ENCODE measurements at regions not wholly inside any gene's neighbourhood (a gene's known extent, or its start where the extent isn't known, plus 50 kb on each side); places are given as distances from the start of the nearest gene placed in this dataset.

DNA sequence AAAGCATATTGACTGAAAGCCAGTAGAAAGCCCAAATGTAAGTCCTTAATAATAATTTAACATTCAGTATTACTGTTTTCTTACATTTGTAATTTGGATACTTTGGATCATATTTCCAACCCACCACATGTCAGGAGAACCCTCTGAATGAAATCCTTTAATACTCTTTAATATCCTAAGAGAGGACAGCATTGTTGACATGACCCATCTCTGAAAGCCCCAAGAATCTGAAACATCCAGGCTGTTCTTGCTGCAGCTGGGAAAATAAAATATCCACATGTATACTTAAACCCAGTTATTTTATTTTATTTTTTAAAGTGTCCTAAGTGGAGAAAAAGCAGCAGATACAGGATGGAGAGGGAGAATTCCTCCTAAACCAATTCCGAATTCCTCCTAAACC is 130.8 kb upstream of the RIPOR2 start:
- DNase-seq (ENCODE audit: low read depth), result peak; percentile 45

DNA sequence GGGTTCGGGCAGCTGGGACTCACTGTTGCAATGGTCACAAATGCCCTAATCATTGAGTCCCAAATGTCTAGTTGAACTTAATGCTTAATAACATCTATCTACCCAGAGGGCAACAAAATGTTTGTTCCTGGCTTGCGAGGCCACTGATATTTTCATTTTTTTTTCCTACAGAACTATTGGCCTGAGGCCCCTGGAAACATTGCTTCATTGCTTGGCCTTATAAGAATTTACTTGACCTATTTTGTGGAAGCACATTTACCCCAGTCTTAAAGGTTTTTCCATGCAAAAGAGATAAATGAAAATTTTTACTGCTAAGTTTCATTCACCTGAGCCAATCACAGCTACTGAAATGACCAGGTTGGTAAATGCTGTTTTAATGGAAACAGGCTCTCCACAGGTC is 133.1 kb upstream of the RIPOR2 start:
- no peak for DNase-seq (ENCODE audit: low read depth)

DNA sequence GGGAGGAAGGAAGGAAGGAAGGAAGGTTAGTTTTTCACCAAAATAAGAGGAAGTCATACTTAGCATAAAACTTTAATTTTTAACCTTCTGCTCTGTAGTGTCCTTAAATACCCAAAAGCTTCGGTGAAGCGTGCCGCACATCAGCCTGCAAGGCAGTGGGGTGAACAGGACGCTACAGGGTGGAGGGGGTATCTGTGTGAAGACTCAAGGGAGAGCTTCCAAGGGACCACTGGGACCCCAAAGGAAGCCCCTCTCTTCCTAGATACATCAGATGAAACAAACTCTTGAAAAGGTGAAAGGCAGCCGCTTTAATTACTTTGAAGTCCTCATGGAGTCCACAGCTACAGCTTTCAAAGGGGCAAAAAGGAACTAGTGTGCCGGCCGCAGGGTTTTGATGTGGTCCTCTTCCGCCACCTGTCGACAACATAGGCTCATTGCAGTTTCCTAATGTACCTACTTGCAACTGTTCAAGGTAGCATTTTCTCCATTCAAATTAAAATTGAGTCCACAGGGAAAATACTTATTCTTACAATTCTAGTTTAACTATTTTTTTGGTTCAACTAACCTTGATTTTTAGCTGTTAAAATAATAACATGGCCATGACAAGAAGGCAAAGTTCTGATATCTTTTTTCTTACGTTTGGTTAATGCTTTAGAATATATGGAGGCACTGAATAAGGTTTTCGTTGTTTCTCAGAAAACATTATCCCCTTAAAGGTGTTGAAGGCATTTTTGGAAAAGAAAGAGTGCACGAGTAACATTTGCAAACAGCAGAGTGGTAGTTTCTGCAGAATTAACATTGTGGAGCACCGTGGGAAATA is 135.0 kb upstream of the RIPOR2 start:
- peak; percentile 83 for DNase-seq (ENCODE audit: low read depth)

DNA sequence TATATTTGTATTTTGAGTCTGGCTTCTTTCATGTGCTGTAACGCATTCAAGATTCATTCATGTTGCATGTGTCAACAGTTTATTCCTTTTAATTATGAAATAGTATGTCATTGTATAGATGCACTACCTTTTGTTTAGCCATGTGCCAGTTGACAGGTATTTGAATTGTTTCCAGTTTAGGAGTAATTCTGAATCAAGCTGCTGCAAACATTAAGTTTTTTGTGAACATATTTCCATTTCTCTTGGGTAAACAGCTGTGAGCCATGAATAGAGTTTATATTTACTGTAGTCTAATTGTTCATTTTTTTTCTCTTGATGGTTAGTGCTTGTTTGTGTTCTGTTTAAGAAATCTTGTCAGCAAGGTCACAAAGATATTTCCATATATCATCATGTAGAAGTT is 142.4 kb upstream of the RIPOR2 start:
- no peak for DNase-seq (ENCODE audit: low read depth)

GRCh38 chr6:25083784-25084507 is 148.2 kb upstream of the RIPOR2 start:
- no peak for DNase-seq (ENCODE audit: low read depth)

GRCh38 chr6:25084508-25084833 is 148.7 kb upstream of the RIPOR2 start:
- DNase-seq (ENCODE audit: low read depth), result no peak

DNA sequence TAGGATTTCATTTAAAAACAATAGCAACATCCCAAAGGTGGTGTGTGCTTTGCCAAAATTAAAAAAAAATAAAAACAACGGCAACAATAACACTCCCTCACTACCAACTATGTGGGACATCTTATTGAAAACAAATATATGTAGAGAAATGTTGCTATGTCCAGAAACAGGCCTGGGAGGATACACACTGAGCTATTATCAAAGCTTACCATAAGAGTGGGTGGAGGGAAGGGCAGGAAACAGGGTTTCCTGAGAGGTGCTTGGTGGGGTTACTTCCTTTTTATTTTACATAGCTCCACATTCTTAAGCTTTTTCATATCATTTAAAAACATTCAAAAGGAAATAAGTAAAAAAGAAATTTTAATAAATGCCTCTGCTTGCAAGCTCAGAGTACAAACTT is 150.0 kb upstream of the RIPOR2 start:
- no peak for DNase-seq (ENCODE audit: low read depth)

GRCh38 chr6:25086500-25087091 is 150.8 kb upstream of the RIPOR2 start:
- no peak for DNase-seq (ENCODE audit: low read depth)

DNA sequence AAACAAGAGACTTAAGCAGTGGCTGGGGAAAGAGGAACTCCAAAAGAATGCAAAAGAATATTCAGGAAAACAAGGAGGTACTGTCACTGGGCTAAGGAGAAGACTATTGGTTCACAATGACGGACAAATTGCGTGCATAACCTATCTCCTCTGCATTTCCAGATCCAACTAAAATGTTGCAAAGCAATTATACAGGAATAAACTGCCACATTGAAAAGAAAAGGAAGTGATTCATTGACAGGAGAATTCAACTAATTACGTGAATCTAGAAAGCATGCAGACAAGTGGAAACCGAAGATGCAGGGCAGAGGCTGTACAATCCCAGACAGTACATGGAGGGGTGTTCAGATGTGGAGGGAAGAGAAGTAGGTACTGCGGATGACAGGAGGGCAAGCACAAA is 152.8 kb upstream of the RIPOR2 start:
- DNase-seq (ENCODE audit: low read depth), result peak; percentile 63

DNA sequence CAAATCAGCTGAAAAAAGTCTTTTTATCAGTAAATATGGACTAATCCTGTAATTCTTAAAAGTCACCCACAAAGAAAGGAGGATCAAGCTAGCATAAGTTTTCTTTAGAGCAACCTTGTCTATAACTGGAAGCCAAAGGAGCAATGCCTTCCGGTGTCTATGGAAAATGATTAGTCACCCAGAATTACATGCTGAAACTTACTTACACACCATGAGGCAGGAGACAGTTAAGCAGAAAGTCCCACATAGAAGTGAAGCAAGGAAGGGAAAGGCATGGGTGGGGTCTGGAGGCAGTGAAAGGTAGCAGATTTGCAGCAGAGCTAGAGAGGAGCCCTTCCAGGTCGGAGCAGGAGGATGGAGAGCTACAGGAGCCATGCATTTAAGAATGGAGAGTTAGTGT is 153.7 kb upstream of the RIPOR2 start:
- peak; percentile 64 for DNase-seq (ENCODE audit: low read depth)

DNA sequence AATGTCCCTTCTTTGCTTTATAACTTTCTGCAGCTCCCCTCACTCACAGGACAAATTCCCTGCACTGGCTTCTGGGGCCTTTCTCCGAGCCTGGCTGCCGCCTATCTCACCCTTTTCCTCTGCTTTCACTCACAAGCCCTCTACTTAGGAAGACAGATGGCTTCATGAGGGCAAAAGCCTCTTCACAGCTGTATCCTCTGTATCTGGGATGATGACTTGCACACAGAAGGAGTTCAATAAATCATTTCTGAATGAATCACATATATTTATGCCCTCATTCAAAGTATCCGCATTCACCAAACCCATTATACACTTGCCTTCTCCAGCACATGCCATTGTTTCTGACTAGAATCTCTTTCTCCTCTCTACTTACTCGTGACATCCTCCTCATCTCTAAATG is 159.0 kb upstream of the RIPOR2 start:
- DNase-seq (ENCODE audit: low read depth), result no peak

GRCh38 chr6:25100288-25100687 is 164.5 kb upstream of the RIPOR2 start:
- peak; percentile 45 for DNase-seq (ENCODE audit: low read depth)

GRCh38 chr6:25103603-25104002 is 167.8 kb upstream of the RIPOR2 start:
- DNase-seq (ENCODE audit: low read depth), result no peak

DNA sequence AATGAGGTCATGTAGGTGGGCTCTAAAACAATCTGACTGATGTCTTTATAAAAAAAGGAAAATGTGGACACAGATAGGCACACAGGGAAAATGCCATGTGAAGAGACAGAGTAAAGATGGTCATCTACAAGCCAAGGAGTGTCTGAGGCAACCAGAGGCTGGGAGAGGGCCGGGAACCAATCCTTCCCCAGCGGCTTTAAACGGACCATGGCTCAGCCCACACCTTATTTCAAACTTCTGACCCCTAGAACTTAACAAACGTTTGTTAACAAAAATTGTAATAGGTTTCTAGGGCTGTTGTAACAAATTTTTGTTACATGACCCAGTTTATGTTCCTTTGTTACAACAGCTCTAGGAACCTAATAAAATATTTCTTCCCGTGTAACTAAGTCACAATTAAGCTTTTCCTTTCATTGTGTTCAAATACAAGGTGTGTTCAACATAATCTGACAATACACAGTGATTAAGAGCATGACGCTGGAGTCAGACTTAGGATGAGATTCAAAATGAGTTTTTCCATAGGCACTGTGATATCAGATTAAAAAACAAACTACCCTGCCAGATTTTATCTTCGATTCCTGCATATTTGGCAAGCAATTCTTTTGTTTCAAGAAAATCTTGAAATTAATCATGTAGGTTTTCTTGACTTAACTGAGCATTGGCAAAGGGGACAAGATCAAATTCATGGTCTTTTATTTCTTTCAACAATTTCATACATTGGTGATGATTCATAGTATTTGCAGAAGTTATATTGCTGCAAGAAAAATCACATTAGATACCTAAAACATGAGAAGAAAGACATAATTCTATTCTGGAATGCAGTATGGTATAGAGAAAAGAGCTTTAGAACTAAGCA is 169.5 kb upstream of the RIPOR2 start:
- DNase-seq (ENCODE audit: low read depth), result peak; percentile 15

DNA sequence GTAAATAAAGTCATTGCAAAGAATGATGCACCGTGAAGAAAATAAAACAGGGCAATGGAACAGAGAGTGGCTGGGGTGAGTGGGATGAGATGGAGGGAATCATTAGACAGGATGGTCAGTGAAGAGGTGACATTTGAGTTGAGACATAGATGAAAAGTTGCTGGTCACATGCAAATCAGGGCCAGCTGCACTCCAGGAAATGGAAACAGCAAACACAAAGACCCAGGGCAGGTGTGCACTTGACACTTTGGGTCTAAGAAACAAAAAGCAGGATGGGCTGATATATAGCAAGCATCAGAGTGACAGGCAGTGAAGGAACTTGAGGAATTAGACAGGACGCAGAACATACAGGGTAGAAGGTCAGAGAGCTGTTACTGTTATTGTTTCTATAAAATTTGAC is 171.5 kb upstream of the RIPOR2 start:
- DNase-seq (ENCODE audit: low read depth), result no peak

DNA sequence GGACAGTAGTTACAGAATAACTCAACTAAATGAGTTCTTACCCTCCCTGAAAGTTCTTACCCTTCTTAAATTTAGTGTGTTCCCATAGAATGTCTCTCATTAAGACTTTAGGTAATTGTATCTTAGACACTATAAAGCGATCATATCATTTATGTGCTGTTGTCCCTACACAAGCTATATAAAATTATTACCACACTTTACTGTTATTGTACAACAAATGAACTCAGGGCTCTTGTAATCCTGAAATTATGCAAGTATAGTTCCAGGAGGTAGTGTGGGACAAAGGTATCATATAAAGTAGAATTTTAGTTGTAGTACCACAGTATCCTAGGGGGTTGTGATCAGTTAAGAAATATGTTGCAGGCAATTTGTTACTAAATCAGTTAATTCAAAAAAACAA is 167.4 kb upstream of the CARMIL1 start:
- DNase-seq (ENCODE audit: low read depth), result no peak

DNA sequence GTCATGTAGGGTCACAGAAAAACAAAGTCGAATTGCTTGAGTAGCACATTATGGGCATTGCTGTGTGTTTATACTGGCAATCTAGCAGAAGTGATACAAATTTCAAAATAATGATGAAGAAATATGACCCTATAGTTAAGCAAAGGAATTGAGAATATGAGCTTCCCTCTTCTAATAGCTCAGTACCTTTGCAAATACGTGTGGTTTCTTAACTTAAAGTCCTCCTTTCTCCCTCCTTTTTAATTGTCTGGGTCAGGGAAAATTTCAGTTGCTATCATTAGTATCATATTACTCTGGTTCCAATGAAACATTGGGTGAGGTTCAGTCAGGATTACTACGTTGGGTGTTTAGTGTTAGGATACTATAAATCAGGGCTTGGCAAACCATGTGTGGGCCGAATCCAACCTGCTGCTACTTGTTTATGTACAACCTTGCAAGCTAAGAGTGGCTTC is 166.8 kb upstream of the CARMIL1 start:
- DNase-seq (ENCODE audit: low read depth), result no peak

DNA sequence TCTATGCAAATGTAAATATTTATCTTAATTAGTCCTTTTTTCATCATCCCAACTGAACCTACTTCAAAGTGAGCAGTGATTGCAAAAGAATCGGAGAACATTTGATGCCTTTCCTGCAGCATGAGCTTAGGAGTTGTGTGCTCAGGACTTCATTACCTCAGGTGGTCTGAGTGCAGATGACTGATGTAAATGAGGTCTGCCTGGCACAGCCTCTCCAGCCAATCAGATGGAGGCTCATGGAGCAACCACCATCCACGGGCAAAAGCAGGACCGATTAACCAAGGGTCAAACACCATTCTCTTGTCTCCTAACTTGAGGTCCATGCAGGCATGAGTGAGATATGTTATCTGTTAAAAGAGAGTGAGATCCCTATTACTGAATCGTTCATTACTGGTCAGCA is 165.7 kb upstream of the CARMIL1 start:
- no peak for DNase-seq (ENCODE audit: low read depth)

DNA sequence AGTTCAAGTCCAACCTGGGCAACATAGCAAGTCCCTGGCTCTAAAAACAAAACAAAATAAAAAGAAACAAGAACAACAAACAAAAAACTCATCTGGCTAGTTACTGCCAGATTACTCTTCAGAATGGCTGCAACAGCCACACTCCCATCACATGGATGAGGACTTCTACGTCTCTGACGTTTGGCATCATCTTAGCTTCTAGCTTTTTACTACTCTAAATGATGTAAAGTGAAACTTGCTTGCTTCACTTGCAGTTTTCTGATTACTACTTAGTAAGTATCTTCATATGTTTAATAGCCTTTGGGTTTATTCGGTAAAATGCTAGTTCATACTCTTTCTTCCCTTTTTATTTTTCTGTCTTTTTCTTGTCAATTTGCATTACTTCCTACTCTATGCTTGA is 161.1 kb upstream of the CARMIL1 start:
- no peak for DNase-seq (ENCODE audit: low read depth)

GRCh38 chr6:25121186-25121585 is 158.0 kb upstream of the CARMIL1 start:
- no peak for DNase-seq (ENCODE audit: low read depth)

DNA sequence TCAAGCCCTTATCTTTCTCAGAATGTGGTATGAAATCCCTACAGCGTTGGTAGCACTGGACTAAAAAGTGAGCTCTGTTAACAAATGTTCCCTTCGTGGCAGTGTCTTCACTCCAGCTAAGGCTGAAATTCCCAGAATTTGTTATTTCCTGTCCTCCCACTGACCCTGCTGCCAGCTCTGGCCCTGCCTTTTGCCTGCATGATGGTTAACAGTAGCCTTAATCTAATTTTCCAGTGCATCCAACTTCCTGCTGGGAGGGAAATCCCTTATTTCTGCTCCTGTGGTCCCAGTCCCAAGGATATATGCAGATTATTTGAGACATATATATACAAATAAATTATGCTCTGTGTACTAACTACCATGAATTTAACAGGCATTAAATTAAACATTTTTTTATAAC is 157.2 kb upstream of the CARMIL1 start:
- peak; percentile 52 for DNase-seq (ENCODE audit: low read depth)

DNA sequence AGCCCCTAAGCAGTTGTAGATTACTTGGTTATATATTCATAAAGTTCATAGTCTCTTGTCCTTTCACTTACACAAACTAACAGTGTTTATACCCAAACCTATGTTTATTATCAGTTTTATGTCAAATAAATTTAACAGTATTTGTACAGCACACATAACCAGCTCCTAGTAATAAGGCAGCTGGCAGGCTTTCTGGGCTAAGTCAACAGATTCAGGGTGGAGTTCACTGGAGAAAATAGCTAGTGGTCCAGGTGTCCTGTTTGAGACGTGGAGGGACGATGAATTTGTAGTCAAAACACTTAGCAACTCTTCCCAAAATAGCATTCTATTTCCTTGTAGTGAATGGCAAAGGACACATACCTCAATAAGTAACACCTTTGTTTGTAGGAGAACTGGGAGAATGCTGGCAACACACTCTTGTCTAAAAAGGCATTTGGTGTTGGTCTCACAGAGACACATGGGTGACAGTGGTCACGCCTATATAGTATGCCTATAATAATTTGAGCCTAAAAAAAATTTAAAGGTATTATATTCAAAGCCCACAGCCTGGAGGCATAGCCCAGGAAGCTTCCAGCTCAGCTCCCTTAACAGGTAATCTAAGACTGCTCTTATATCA is 156.4 kb upstream of the CARMIL1 start:
- DNase-seq (ENCODE audit: low read depth), result no peak

Data from iris pigment epithelial cell (primary cell).